HG02943 (cell line): ENCODE measurements at regions not wholly inside any gene's neighbourhood (a gene's known extent, or its start where the extent isn't known, plus 50 kb on each side); places are given as distances from the start of the nearest gene placed in this dataset.
"Not testable (repeated sequence)": the region's sequence is repeated elsewhere in the genome, so short reads cannot be mapped to it uniquely, and the experiment has no call there.

Source experiments
- ATAC-seq: cut with Tn5 transposase; IDR thresholded peaks from one replicate; pipeline ENCODE4 v1.9.1; 2021; ENCODE audit warnings: mild to moderate bottlenecking, low read depth, moderate library complexity; ENCODE audit not compliant: unreplicated experiment

DNA sequence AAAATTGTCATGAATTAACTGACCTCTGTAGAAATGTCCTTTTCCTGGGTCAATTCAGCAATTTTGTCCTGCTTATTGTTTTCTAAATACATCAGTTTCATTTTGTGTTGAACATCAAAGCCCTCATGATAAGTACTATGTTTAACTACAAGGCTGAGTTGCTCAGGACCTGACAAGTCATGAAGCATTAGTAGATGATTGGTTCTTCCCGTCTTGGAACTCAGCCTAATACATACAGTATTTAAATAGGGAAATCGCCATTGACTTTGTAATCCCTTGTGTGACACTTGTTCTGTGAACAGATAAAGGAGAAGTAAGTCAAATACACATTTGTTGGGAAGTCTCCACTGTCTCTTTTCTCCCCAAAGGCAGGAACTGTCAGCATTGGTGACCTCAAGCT, 109.6 kb upstream of the POMZP3 start:
- ATAC-seq = not testable (repeated sequence)

DNA sequence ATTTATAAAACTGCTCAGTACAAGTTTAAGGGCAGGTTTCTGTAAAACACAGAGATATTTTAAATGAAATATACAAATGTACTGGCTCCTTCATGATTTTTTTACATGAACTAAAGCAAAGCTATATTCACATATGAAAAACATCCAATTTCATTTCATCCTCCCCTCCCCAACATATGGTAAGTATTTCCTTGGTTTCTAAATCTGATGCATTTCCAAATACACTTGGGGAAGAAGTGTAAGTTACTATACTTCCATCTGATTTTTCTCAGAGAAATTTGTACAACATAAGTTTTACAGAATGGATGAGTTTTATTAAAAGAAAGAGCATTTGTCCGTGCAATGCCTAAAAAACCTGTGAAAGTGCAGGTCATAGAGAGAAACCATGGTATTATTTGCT, 109.0 kb upstream of the POMZP3 start:
- not testable (repeated sequence) for ATAC-seq

GRCh38 chr7:76735668-76736067, 108.6 kb upstream of the POMZP3 start:
- not testable (repeated sequence) for ATAC-seq

- not testable (repeated sequence) for ATAC-seq
Measured at GRCh38 chr7:76728571-76728974, 101.5 kb upstream of the POMZP3 start.

DNA sequence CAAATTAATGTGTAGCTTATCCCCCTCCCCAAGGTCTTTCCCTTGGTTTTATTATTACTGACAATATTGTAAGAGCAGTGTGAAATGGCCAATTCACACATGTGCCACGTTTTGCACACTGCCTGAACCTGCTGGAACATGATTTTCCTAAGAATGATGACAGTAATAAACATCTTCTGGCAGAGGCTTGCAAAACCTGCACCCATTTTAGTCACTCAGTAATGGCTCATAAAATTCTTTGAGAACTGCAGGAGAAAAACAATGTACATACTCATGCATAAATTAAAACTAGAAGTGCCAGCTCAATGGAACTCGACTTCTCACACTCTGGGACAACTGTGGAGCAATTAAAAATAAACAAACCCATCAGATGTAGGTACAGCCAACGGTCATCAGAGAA, 96.8 kb upstream of the POMZP3 start:
- ATAC-seq = not testable (repeated sequence)

DNA sequence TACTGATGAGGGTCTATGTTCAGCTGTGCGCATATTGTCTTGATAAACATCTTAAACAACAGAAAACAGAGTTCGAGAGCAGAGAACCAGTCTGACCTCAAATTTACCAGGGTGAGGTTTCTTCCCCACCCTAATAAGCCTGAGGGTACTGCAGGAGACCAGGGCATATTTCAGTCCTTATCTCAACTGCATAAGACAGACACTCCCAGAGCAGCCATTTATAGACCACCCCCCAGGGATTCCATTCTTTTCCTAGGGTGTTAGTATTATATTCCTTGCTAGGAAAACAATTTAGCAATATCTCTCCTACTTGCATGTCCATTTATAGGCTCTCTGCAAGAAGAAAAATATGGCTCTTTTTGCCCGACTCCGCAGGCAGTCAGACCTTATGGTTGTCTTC, 89.5 kb upstream of the POMZP3 start:
- ATAC-seq = not testable (repeated sequence)

DNA sequence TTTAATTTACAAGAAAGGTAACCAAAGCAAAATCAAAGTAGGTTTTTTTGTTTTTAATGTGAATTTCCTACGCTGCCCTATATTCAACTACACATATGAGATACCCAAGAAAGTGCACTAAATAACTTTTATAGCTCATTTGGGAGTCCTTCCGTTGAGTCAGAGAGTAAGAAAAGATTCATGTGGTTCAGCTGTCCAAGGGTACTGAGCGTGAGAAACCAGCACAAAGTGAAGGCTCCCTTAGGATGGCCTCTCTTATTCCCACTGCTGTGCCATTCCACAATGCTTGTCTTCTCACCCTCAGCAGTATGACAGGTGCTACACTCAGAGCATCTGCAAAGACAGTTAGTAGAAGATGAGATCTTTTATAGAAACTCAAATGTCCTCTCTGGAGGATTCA, 85.8 kb upstream of the POMZP3 start:
- ATAC-seq = not testable (repeated sequence)

DNA sequence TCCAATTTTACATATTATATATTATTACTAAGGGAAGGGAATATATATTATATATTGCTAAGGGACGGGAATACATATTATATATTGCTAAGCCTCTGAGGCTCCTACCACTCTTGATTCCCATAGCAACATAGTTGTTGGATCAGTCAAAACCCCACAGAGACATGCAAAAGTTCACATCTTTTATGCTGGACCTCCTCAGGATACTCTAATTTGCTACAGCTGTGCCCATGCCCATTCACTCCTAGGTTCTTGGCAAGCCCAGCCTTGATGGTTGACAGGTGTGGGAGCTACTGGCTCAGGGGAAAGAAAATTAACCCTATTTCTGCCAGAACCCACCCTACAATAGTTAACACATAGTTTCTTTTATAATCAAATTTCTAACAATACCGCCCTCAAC, 84.6 kb upstream of the POMZP3 start:
- not testable (repeated sequence) for ATAC-seq

DNA sequence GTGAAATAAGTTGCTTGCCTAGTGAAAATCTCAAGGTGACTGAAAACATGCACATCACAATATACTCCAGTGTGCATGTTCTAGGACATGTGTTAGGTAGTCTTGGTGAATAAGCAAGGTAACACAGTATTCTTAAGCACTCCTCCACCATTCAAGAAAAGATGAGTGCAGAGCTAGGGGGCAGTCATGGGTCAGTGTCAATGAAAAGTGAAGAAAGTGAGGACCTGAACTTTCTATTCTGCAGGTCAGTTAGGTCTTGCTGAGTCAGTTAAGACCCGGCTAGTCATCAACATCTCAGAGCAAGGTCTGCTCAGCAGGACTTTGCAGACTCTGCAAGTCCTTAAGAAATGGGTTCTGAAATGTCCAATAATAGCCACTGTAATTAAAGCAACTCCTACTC, 82.6 kb upstream of the POMZP3 start:
- ATAC-seq = not testable (repeated sequence)

DNA sequence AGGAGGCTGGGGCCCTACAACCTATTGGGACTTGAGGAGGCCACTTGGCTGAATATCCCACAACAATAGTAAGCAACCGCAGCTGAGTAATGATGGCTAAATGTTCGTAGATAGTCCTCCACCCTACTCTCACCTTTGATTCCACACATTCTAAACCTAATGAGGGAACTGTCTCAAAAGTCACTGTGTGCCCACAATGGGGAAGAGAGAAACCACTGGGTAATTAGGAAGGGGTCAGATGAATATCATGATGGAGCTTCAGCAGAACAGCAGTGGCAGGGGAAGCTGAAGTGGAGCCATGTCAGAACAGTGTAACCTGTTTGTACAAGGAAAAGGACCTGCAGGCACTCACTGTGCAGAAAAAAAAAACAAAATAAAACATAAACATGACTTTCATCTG, 81.4 kb upstream of the POMZP3 start:
- ATAC-seq = not testable (repeated sequence)

- not testable (repeated sequence) for ATAC-seq
Measured at GRCh38 chr7:76703815-76704214, 76.7 kb upstream of the POMZP3 start.

GRCh38 chr7:76686277-76686676, 59.2 kb upstream of the POMZP3 start:
- not testable (repeated sequence) for ATAC-seq

GRCh38 chr7:76684737-76685136, 57.7 kb upstream of the POMZP3 start:
- ATAC-seq = not testable (repeated sequence)

GRCh38 chr7:76683631-76684030, 56.6 kb upstream of the POMZP3 start:
- ATAC-seq = not testable (repeated sequence)

- ATAC-seq = not testable (repeated sequence)
Measured at GRCh38 chr7:76681810-76682209, 54.7 kb upstream of the POMZP3 start.

DNA sequence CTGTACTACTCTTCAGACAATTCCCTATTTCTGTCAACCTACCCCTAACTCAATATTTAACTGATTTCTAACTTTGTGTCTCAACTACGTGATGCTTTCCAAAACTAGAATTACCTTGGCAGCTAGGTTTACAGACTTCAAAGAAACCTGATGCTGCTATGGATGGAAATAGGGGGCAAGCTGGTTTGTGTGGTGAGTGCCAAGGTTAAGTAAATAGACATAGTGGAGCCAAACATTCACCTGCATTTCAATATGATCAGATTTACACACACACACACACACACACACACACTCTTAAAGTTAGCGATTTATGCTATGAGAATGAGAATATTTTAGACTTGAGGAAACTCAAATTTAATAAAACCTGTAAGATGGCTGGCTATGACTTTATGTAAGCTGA, 52.1 kb upstream of the POMZP3 start:
- not testable (repeated sequence) for ATAC-seq

DNA sequence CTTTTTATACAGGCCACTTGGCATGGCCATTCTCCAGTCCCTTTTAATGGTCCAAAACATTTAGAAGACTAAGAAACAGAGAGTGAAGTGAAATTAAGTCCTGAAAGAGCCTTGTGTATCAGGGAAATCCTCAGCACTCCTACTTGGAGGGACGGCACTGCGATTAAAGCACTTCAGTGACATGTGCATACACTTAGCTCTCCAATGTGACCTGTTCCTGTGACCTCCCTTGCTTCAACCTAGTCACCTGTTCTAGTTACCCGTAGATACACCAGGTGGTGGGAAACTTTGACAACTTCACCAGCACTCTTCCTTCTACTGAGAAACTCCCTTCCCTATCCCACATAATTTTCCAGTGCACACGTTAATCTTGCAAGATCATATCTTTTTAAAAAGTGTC, 51.4 kb upstream of the POMZP3 start:
- ATAC-seq = not testable (repeated sequence)

GRCh38 chr7:76676890-76677289, 49.8 kb upstream of the POMZP3 start:
- ATAC-seq = not testable (repeated sequence)
